IMR-90 (cell line): ENCODE measurements at regions not wholly inside any gene's neighbourhood (a gene's known extent, or its start where the extent isn't known, plus 50 kb on each side); places are given as distances from the start of the nearest gene placed in this dataset.

Source experiments
- ATAC-seq: fragments of 200-7000 bp; cut with Tn5 transposase; 2 replicates; pipeline ENCODE4 v1.9.1; 2020; ENCODE audit warnings: low read depth, mild to moderate bottlenecking, moderate library complexity
- BruUV-seq: library from RNA; stranded (reverse); fragments of 400-500 nt; replicated peaks from 2 replicates; lab custom pipeline; 2021; lab: Mats Ljungman, UMichigan
- CTCF ChIA-PET: fragments of 300-600 bp; formaldehyde crosslinking; extraction: SDS; loops from one replicate; lab custom pipeline; 2021; ENCODE audit warnings: antibody characterized with exemption; lab: Yijun Ruan, JAX
- POLR2A ChIA-PET: fragments of 300-600 bp; sonication (Branson Sonifier 250); formaldehyde crosslinking; loops from one replicate; lab custom pipeline; 2022; ENCODE audit warnings: antibody characterized with exemption; ENCODE audit not compliant: unreplicated experiment; lab: Charles Lee
- DNase-seq: peaks from one replicate; pipeline ENCODE4 v3.0.0; 2013
- H2AFZ ChIP-seq: replicated peaks from 2 replicates; pipeline ENCODE3; 2013; ENCODE audit warnings: low read length, mild to moderate bottlenecking; ENCODE audit not compliant: poor library complexity
- H2AK5ac ChIP-seq: 2 replicates; pipeline ENCODE4 v1.6.1; 2013; ENCODE audit warnings: low read depth, low read length, inconsistent platforms
- H2AK9ac ChIP-seq: replicated peaks from 2 replicates; pipeline ENCODE3; 2013; ENCODE audit warnings: mild to moderate bottlenecking, low read depth, low read length, moderate library complexity; ENCODE audit not compliant: poor library complexity
- H2BK120ac ChIP-seq: 2 replicates; pipeline ENCODE4 v1.6.1; 2013; ENCODE audit warnings: low read depth, low read length, inconsistent platforms
- H2BK15ac ChIP-seq: 3 replicates; pipeline ENCODE4 v1.6.1; 2013; ENCODE audit warnings: low read depth, low read length, inconsistent platforms
- H2BK20ac ChIP-seq: 2 replicates; pipeline ENCODE4 v1.6.1; 2013; ENCODE audit warnings: low read depth, mild to moderate bottlenecking, inconsistent platforms, low read length, moderate library complexity
- H2BK5ac ChIP-seq: 2 replicates; pipeline ENCODE4 v1.6.1; 2013; ENCODE audit warnings: mild to moderate bottlenecking, low read depth, low read length, inconsistent platforms; ENCODE audit not compliant: poor library complexity, severe bottlenecking
- H3K14ac ChIP-seq: replicated peaks from 2 replicates; pipeline ENCODE4 v1.6.1; 2013; ENCODE audit warnings: low read depth, low read length, inconsistent platforms
- H3K18ac ChIP-seq: 2 replicates; pipeline ENCODE4 v1.6.1; 2013; ENCODE audit warnings: low read depth, low read length, control low read depth
- H3K23ac ChIP-seq: 2 replicates; pipeline ENCODE4 v1.6.1; 2013; ENCODE audit warnings: low read depth, low read length, inconsistent platforms
- H3K27ac ChIP-seq: 2 replicates; pipeline ENCODE4 v1.5.1; 2013; ENCODE audit warnings: mild to moderate bottlenecking, control low read depth, low read length; ENCODE audit not compliant: insufficient read depth
- H3K27me3 ChIP-seq: 2 replicates; pipeline ENCODE4 v1.6.1; 2013; ENCODE audit warnings: low read length; ENCODE audit not compliant: control insufficient read depth, insufficient read depth
- H3K36me3 ChIP-seq: 2 replicates; pipeline ENCODE4 v1.6.1; 2013; ENCODE audit warnings: low read length, mixed read lengths; ENCODE audit not compliant: control insufficient read depth, insufficient read depth
- H3K4ac ChIP-seq: 2 replicates; pipeline ENCODE4 v1.6.1; 2013; ENCODE audit warnings: low read depth, low read length, inconsistent platforms
- H3K4me1 ChIP-seq: 2 replicates; pipeline ENCODE4 v1.6.1; 2013; ENCODE audit warnings: low read length, mixed read lengths; ENCODE audit not compliant: control insufficient read depth, insufficient read depth
- H3K4me2 ChIP-seq: 2 replicates; pipeline ENCODE4 v1.6.1; 2013; ENCODE audit warnings: low read depth, mild to moderate bottlenecking, control low read depth, low read length, moderate library complexity
- H3K4me3 ChIP-seq: 2 replicates; pipeline ENCODE4 v1.5.1; 2013; ENCODE audit warnings: low read depth, mild to moderate bottlenecking, control low read depth, low read length, moderate library complexity; ENCODE audit not compliant: insufficient read depth
- H3K56ac ChIP-seq: 2 replicates; pipeline ENCODE4 v1.6.1; 2013; ENCODE audit warnings: low read length, inconsistent platforms; ENCODE audit not compliant: insufficient read depth; ENCODE audit errors: extremely low read depth
- H3K79me1 ChIP-seq, 2 experiments: 2 replicates each; pipeline ENCODE4 v1.6.1; 2013; ENCODE audit warnings: low read length in 2 of 2, inconsistent platforms in 1 of 2, low read depth in 1 of 2
- H3K9ac ChIP-seq: 2 replicates; pipeline ENCODE4 v1.6.1; 2013; ENCODE audit warnings: low read depth, low read length, control low read depth
- H3K9me1 ChIP-seq: 2 replicates; pipeline ENCODE4 v1.6.1; 2013; ENCODE audit warnings: low read length, inconsistent platforms; ENCODE audit not compliant: insufficient read depth
- H3K9me3 ChIP-seq: 2 replicates; pipeline ENCODE4 v1.6.1; 2013; ENCODE audit warnings: low read length; ENCODE audit not compliant: control insufficient read depth, insufficient read depth
- H4K20me1 ChIP-seq: 2 replicates; pipeline ENCODE4 v1.6.1; 2013; ENCODE audit warnings: low read length, inconsistent platforms; ENCODE audit not compliant: insufficient read depth
- H4K5ac ChIP-seq: 2 replicates; pipeline ENCODE4 v1.6.1; 2013; ENCODE audit warnings: mild to moderate bottlenecking, low read depth, low read length, control low read depth
- H4K8ac ChIP-seq, 2 experiments: 2 replicates each; pipeline ENCODE4 v1.6.1; 2013; ENCODE audit warnings: low read depth in 2 of 2, low read length in 2 of 2, control low read depth in 1 of 2, inconsistent platforms in 1 of 2
- H4K91ac ChIP-seq: 2 replicates; pipeline ENCODE4 v1.6.1; 2013; ENCODE audit warnings: low read depth, low read length, inconsistent platforms; ENCODE audit not compliant: insufficient read depth
- CHD1 ChIP-seq: IDR thresholded peaks from 2 replicates; pipeline ENCODE4 v1.6.1; 2012; ENCODE audit warnings: low read depth, low read length, improper control_type of control experiment
- CTCF ChIP-seq: conservative IDR thresholded peaks from 2 replicates; pipeline ENCODE4 v1.5.1; 2012; ENCODE audit warnings: mild to moderate bottlenecking, low read depth, low read length, improper control_type of control experiment
- USF2 ChIP-seq: fragments of 150-350 bp; IDR thresholded peaks from 2 replicates; pipeline ENCODE4 v1.6.1; 2017; ENCODE audit warnings: mild to moderate bottlenecking, antibody characterized with exemption, low read length, low read depth
- WGBS, 2 experiments: methylation state at CpG; one replicate each; pipeline versions ENCODE4 v1.1.5 to v1.1.7; 2013; ENCODE audit warnings: missing lambda C conversion rate in 2 of 2; ENCODE audit not compliant: insufficient read length in 1 of 2; ENCODE audit errors: extremely low coverage in 2 of 2; 5-methylcytosine and 5-hydroxymethylcytosine counted together
- dilution Hi-C: fragments of 300-500 bp; cut with HindIII; formaldehyde crosslinking; loops from one replicate; pipeline ENCODE4 v1.14.3; 2018; ENCODE audit warnings: low sequenced_read_pairs; ENCODE audit not compliant: unreplicated experiment
- in situ Hi-C: fragments of 300-500 bp; cut with MboI; formaldehyde crosslinking; loops from 3 replicates; pipeline ENCODE4 v1.14.3; 2019; ENCODE audit warnings: low sequenced_read_pairs, inconsistent platforms, mixed read lengths
- intact Hi-C: fragments of 100-400 bp; cut with micrococcal nuclease; formaldehyde crosslinking; loops from 2 replicates; pipeline ENCODE4 v1.10.0; 2022

- CTCF ChIA-PET, result no interaction called here
- no TSS peak for BruUV-seq
Observed at GRCh38 chr10:53013201-53013810, 240.7 kb upstream of the MBL2 start.

More at GRCh38 chr10:53013201-53013810, 240.7 kb upstream of the MBL2 start:
- no CpG with 5 or more reads among the region's 3 CpGs for WGBS, 2 experiments
- no peaks in the 10 kb centered on the region for H3K79me1 ChIP-seq
- H2AK9ac ChIP-seq, result no peak overlapping the region
- dilution Hi-C loops, result no loop called here
- H2BK15ac ChIP-seq, result no peak overlapping the region
- H3K27ac ChIP-seq, result no peak overlapping the region
- H3K23ac ChIP-seq, result no peak overlapping the region
- DNase-seq (no peak), ATAC-seq (no peak)
- no peak overlapping the region for H3K18ac ChIP-seq
- TF ChIP-seq USF2 (no peak), CTCF (no peak), CHD1 (no peak)
- no peaks in the 10 kb centered on the region for H3K9me3 ChIP-seq
- H2AFZ ChIP-seq, result no peak overlapping the region
- in situ Hi-C loops, result no loop called here
- H2BK120ac ChIP-seq, result no peak overlapping the region
- no peak overlapping the region for H2BK5ac ChIP-seq
- H3K27me3 ChIP-seq, result no peaks in the 10 kb centered on the region
- no peak overlapping the region for H4K5ac ChIP-seq
- H3K9ac ChIP-seq, result no peak overlapping the region
- no peak overlapping the region for H4K91ac ChIP-seq
- H2BK20ac ChIP-seq, result no peak overlapping the region
- H4K20me1 ChIP-seq, result no peaks in the 10 kb centered on the region
- no peaks in the 10 kb centered on the region for H3K4me1 ChIP-seq
- POLR2A ChIA-PET, result no interaction called here
- intact Hi-C loops, result no loop called here
- H3K4me2 ChIP-seq, result no peak overlapping the region
- no peak overlapping the region for H3K14ac ChIP-seq
- no peak overlapping the region for H3K4me3 ChIP-seq
- H3K9me1 ChIP-seq, result no peaks in the 10 kb centered on the region
- no peak overlapping the region for H4K8ac ChIP-seq
- no peaks in the 10 kb centered on the region for H3K36me3 ChIP-seq
- H2AK5ac ChIP-seq, result no peak overlapping the region
- no peak overlapping the region for H3K56ac ChIP-seq
- H3K4ac ChIP-seq, result no peak overlapping the region
